ENCODE measurements at regions not wholly inside any gene's neighbourhood (a gene's known extent, or its start where the extent isn't known, plus 50 kb on each side); places are given as distances from the start of the nearest gene placed in this dataset.
A peak's percentile ranks its signal among the peaks of the same experiment; 100 is the strongest.

- no peak for FAIRE-seq
- Histone ChIP-seq H3K36me3 (ENCODE audit: control insufficient read depth in 3 of 3, insufficient read depth in 2 of 3, low read depth in 1 of 3, low read length in 3 of 3) (no peaks in the 10 kb centered on the region), H3K4me3 (ENCODE audit: low read depth in 1 of 3, low read length in 3 of 3) (no peak overlapping the region), H3K27ac (ENCODE audit: low read depth in 1 of 3, low read length in 2 of 3) (no peak overlapping the region), H3K9me3 (ENCODE audit: control insufficient read depth in 2 of 2, insufficient read depth in 1 of 2, low read depth in 1 of 2, low read length in 1 of 2) (no peaks in the 10 kb centered on the region), H3K4me1 (ENCODE audit: control insufficient read depth in 3 of 3, insufficient read depth in 2 of 3, low read depth in 1 of 3, low read length in 2 of 3) (no peaks in the 10 kb centered on the region), H3K27me3 (ENCODE audit: control insufficient read depth in 3 of 3, insufficient read depth in 3 of 3, low read length in 3 of 3) (no peaks in the 10 kb centered on the region)
- DNase-seq = no peak
- WGBS, 3 donors = 85 to 89% (median 88%) methylated on average over 3 of the region's 3 CpGs
Measured at GRCh38 chr17:70787721-70788300, 618.5 kb downstream of the KCNJ2 start.

GRCh38 chr17:70791748-70792443 lies 622.6 kb downstream of the KCNJ2 start:
- Histone ChIP-seq H3K9me3 (ENCODE audit: control insufficient read depth in 2 of 2, insufficient read depth in 1 of 2, low read depth in 1 of 2, low read length in 1 of 2) (no peaks in the 10 kb centered on the region), H3K27ac (ENCODE audit: low read depth in 1 of 3, low read length in 2 of 3) (no peak overlapping the region), H3K36me3 (ENCODE audit: control insufficient read depth in 3 of 3, insufficient read depth in 2 of 3, low read depth in 1 of 3, low read length in 3 of 3) (no peaks in the 10 kb centered on the region), H3K27me3 (ENCODE audit: control insufficient read depth in 3 of 3, insufficient read depth in 3 of 3, low read length in 3 of 3) (no peaks in the 10 kb centered on the region), H3K4me3 (ENCODE audit: low read depth in 1 of 3, low read length in 3 of 3) (no peak overlapping the region), H3K4me1 (ENCODE audit: control insufficient read depth in 3 of 3, insufficient read depth in 2 of 3, low read depth in 1 of 3, low read length in 2 of 3) (no peaks in the 10 kb centered on the region)
- no peak for FAIRE-seq
- WGBS, 3 donors = 79 to 85% (median 84%) methylated on average over 5 of the region's 5 CpGs
- no peak for DNase-seq

DNA sequence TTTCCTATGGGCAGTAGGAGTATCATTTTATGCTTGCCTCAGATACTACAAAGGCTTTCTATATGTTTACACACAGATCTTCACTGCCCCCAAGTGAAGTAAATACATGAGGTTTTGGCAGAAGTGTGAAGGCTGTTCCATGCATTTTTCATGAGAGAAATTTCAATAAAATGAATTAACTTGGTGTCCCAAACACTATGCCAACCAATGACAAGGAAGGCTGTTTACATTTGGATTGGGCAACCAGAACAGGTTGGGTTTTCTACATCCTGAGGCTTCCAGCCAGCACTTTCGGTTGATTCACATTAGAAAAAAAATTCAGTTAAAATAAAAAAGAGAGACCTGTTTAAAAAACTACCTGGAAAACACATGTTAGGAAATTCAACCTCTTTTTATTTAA lies 625.4 kb downstream of the KCNJ2 start:
- no peaks in the 10 kb centered on the region for H3K9me3 ChIP-seq (ENCODE audit: control insufficient read depth in 2 of 2, insufficient read depth in 1 of 2, low read depth in 1 of 2, low read length in 1 of 2)
- no peaks in the 10 kb centered on the region for H3K36me3 ChIP-seq (ENCODE audit: control insufficient read depth in 3 of 3, insufficient read depth in 2 of 3, low read depth in 1 of 3, low read length in 3 of 3)
- H3K27ac ChIP-seq (ENCODE audit: low read depth in 1 of 3, low read length in 2 of 3) = no peak overlapping the region
- WGBS, 3 donors = 86 to 96% (median 88%) methylated on average over 1 of the region's 1 CpG
- H3K4me3 ChIP-seq (ENCODE audit: low read depth in 1 of 3, low read length in 3 of 3) = no peak overlapping the region
- no peaks in the 10 kb centered on the region for H3K27me3 ChIP-seq (ENCODE audit: control insufficient read depth in 3 of 3, insufficient read depth in 3 of 3, low read length in 3 of 3)
- FAIRE-seq (no peak), DNase-seq (no peak)
- H3K4me1 ChIP-seq (ENCODE audit: control insufficient read depth in 3 of 3, insufficient read depth in 2 of 3, low read depth in 1 of 3, low read length in 2 of 3) = no peaks in the 10 kb centered on the region

GRCh38 chr17:70795620-70796019 lies 626.3 kb downstream of the KCNJ2 start:
- Histone ChIP-seq H3K36me3 (ENCODE audit: control insufficient read depth in 3 of 3, insufficient read depth in 2 of 3, low read depth in 1 of 3, low read length in 3 of 3) (no peaks in the 10 kb centered on the region), H3K4me3 (ENCODE audit: low read depth in 1 of 3, low read length in 3 of 3) (no peak overlapping the region), H3K27ac (ENCODE audit: low read depth in 1 of 3, low read length in 2 of 3) (no peak overlapping the region), H3K27me3 (ENCODE audit: control insufficient read depth in 3 of 3, insufficient read depth in 3 of 3, low read length in 3 of 3) (no peaks in the 10 kb centered on the region), H3K9me3 (ENCODE audit: control insufficient read depth in 2 of 2, insufficient read depth in 1 of 2, low read depth in 1 of 2, low read length in 1 of 2) (no peaks in the 10 kb centered on the region), H3K4me1 (ENCODE audit: control insufficient read depth in 3 of 3, insufficient read depth in 2 of 3, low read depth in 1 of 3, low read length in 2 of 3) (no peaks in the 10 kb centered on the region)
- no peak for FAIRE-seq
- 70 to 83% (median 74%) methylated on average over 2 of the region's 2 CpGs for WGBS, 3 donors
- DNase-seq = no peak

GRCh38 chr17:70796757-70797156 lies 627.4 kb downstream of the KCNJ2 start:
- Histone ChIP-seq H3K9me3 (ENCODE audit: control insufficient read depth in 2 of 2, insufficient read depth in 1 of 2, low read depth in 1 of 2, low read length in 1 of 2) (no peaks in the 10 kb centered on the region), H3K4me1 (ENCODE audit: control insufficient read depth in 3 of 3, insufficient read depth in 2 of 3, low read depth in 1 of 3, low read length in 2 of 3) (no peaks in the 10 kb centered on the region), H3K36me3 (ENCODE audit: control insufficient read depth in 3 of 3, insufficient read depth in 2 of 3, low read depth in 1 of 3, low read length in 3 of 3) (no peaks in the 10 kb centered on the region), H3K4me3 (ENCODE audit: low read depth in 1 of 3, low read length in 3 of 3) (no peak overlapping the region), H3K27me3 (ENCODE audit: control insufficient read depth in 3 of 3, insufficient read depth in 3 of 3, low read length in 3 of 3) (no peaks in the 10 kb centered on the region), H3K27ac (ENCODE audit: low read depth in 1 of 3, low read length in 2 of 3) (no peak overlapping the region)
- DNase-seq (no peak), FAIRE-seq (no peak)
- 60 to 72% (median 71%) methylated on average over 4 of the region's 4 CpGs for WGBS, 3 donors

DNA sequence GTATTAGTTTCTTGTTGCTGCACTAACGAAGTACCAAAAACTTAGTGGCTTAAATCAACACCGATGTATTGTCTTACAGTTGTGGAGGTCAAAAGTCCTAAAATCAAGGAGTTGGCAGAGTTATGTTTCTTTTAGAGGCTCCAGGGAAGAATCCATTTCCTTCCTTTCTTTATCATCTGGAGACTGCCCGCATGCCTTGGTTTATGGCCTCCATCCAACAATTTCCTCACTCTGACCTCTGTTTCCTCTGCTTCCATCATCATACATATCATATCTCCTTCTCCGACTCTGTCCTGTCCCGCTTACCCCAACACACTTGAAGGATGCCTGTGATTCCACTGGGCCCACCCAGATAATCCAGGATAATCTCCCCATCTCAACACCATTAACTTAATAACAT lies 627.8 kb downstream of the KCNJ2 start:
- Histone ChIP-seq H3K27me3 (ENCODE audit: control insufficient read depth in 3 of 3, insufficient read depth in 3 of 3, low read length in 3 of 3) (no peaks in the 10 kb centered on the region), H3K4me3 (ENCODE audit: low read depth in 1 of 3, low read length in 3 of 3) (no peak overlapping the region)
- WGBS, 3 donors = 72 to 85% (median 74%) methylated on average over 5 of the region's 5 CpGs

GRCh38 chr17:70804161-70804560 lies 634.8 kb downstream of the KCNJ2 start:
- H3K27me3 ChIP-seq (ENCODE audit: control insufficient read depth in 3 of 3, insufficient read depth in 3 of 3, low read length in 3 of 3) = no peaks in the 10 kb centered on the region

More for the DNA sequence above, 627.8 kb downstream of the KCNJ2 start:
- FAIRE-seq (no peak), DNase-seq (no peak)
- H3K4me1 ChIP-seq (ENCODE audit: control insufficient read depth in 3 of 3, insufficient read depth in 2 of 3, low read depth in 1 of 3, low read length in 2 of 3) = no peaks in the 10 kb centered on the region
- no peak overlapping the region for H3K27ac ChIP-seq (ENCODE audit: low read depth in 1 of 3, low read length in 2 of 3)
- H3K9me3 ChIP-seq (ENCODE audit: control insufficient read depth in 2 of 2, insufficient read depth in 1 of 2, low read depth in 1 of 2, low read length in 1 of 2) = peaks cover 0 to under 1% of the 10 kb centered on the region in 2 donors
- H3K36me3 ChIP-seq (ENCODE audit: control insufficient read depth in 3 of 3, insufficient read depth in 2 of 3, low read depth in 1 of 3, low read length in 3 of 3) = no peaks in the 10 kb centered on the region

DNA sequence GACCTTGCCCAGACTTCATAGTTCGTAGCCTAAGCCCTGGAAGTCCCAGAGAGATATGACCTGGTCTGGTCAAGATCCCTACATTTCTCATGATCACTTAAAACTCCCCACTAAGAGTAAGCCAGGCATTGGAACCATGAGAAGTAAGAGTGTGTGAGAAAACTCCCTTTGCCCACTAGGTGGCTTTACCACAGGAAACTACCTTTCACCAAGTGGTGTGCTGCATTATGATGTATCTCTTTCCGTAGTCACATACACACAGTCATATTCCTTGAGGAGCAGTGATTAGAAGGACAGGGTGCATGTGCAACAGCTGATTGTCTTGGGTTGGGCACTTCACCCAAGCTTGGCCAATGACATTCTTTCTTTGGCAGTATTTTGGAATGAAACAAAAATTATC lies 639.3 kb downstream of the KCNJ2 start:
- FAIRE-seq = no peak
- Histone ChIP-seq H3K4me1 (ENCODE audit: control insufficient read depth in 3 of 3, insufficient read depth in 2 of 3, low read depth in 1 of 3, low read length in 2 of 3) (no peaks in the 10 kb centered on the region), H3K9me3 (ENCODE audit: control insufficient read depth in 2 of 2, insufficient read depth in 1 of 2, low read depth in 1 of 2, low read length in 1 of 2) (no peaks in the 10 kb centered on the region), H3K36me3 (ENCODE audit: control insufficient read depth in 3 of 3, insufficient read depth in 2 of 3, low read depth in 1 of 3, low read length in 3 of 3) (no peaks in the 10 kb centered on the region), H3K27me3 (ENCODE audit: control insufficient read depth in 3 of 3, insufficient read depth in 3 of 3, low read length in 3 of 3) (no peaks in the 10 kb centered on the region), H3K4me3 (ENCODE audit: low read depth in 1 of 3, low read length in 3 of 3) (no peak overlapping the region), H3K27ac (ENCODE audit: low read depth in 1 of 3, low read length in 2 of 3) (no peak overlapping the region)
- 60 to 74% (median 68%) methylated on average over 2 of the region's 2 CpGs for WGBS, 3 donors
- peak in 1 of 2 donors; percentile 34 for DNase-seq

More at GRCh38 chr17:70804161-70804560, 634.8 kb downstream of the KCNJ2 start:
- FAIRE-seq = no peak
- H3K9me3 ChIP-seq (ENCODE audit: control insufficient read depth in 2 of 2, insufficient read depth in 1 of 2, low read depth in 1 of 2, low read length in 1 of 2) = peaks cover 0 to 2% of the 10 kb centered on the region in 2 donors
- no peak for DNase-seq
- no peaks in the 10 kb centered on the region for H3K36me3 ChIP-seq (ENCODE audit: control insufficient read depth in 3 of 3, insufficient read depth in 2 of 3, low read depth in 1 of 3, low read length in 3 of 3)
- H3K4me1 ChIP-seq (ENCODE audit: control insufficient read depth in 3 of 3, insufficient read depth in 2 of 3, low read depth in 1 of 3, low read length in 2 of 3) = no peaks in the 10 kb centered on the region
- no peak overlapping the region for H3K4me3 ChIP-seq (ENCODE audit: low read depth in 1 of 3, low read length in 3 of 3)
- H3K27ac ChIP-seq (ENCODE audit: low read depth in 1 of 3, low read length in 2 of 3) = no peak overlapping the region

- WGBS, 3 donors = 29 to 67% (median 46%) methylated on average over 1 of the region's 1 CpG
- FAIRE-seq = no peak
- Histone ChIP-seq H3K27ac (ENCODE audit: low read depth in 1 of 3, low read length in 2 of 3) (no peak overlapping the region), H3K36me3 (ENCODE audit: control insufficient read depth in 3 of 3, insufficient read depth in 2 of 3, low read depth in 1 of 3, low read length in 3 of 3) (no peaks in the 10 kb centered on the region), H3K9me3 (ENCODE audit: control insufficient read depth in 2 of 2, insufficient read depth in 1 of 2, low read depth in 1 of 2, low read length in 1 of 2) (no peaks in the 10 kb centered on the region), H3K27me3 (ENCODE audit: control insufficient read depth in 3 of 3, insufficient read depth in 3 of 3, low read length in 3 of 3) (no peaks in the 10 kb centered on the region), H3K4me3 (ENCODE audit: low read depth in 1 of 3, low read length in 3 of 3) (no peak overlapping the region), H3K4me1 (ENCODE audit: control insufficient read depth in 3 of 3, insufficient read depth in 2 of 3, low read depth in 1 of 3, low read length in 2 of 3) (no peaks in the 10 kb centered on the region)
- no peak for DNase-seq
Measured at GRCh38 chr17:70810609-70811008, 641.3 kb downstream of the KCNJ2 start.
